ENCODE measurements at regions not wholly inside any gene's neighbourhood (a gene's known extent, or its start where the extent isn't known, plus 50 kb on each side); places are given as distances from the start of the nearest gene placed in this dataset.

DNA sequence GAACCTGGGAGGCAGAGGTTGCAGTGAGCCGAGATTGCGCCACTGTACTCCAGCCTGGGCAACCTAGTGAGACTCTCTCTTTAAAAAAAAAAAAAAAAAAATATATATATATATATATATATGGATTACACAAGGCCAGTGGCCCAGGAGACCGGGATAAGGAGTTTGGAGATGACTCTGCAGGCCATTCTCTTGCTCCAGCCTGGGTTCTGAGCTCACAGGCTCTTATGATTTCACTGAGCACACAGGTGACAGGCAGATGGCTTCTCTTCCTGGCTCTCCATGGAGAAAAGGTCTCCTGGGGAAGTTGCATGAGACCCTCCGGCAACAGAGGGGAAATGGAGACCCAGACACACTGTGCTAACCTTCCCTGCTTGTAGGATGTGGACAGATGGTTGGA is 98.7 kb upstream of the VASH1 start:
- TF ChIP-seq TAF1 (IDR thresholded peaks at IDR 0.05; ENCODE audit: low read depth) (no peak), REST (IDR thresholded peaks at IDR 0.05; ENCODE audit: borderline replicate concordance) (no peak)
- TF ChIP-seq, protein P1, sequence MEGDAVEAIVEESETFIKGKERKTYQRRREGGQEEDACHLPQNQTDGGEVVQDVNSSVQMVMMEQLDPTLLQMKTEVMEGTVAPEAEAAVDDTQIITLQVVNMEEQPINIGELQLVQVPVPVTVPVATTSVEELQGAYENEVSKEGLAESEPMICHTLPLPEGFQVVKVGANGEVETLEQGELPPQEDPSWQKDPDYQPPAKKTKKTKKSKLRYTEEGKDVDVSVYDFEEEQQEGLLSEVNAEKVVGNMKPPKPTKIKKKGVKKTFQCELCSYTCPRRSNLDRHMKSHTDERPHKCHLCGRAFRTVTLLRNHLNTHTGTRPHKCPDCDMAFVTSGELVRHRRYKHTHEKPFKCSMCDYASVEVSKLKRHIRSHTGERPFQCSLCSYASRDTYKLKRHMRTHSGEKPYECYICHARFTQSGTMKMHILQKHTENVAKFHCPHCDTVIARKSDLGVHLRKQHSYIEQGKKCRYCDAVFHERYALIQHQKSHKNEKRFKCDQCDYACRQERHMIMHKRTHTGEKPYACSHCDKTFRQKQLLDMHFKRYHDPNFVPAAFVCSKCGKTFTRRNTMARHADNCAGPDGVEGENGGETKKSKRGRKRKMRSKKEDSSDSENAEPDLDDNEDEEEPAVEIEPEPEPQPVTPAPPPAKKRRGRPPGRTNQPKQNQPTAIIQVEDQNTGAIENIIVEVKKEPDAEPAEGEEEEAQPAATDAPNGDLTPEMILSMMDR (IDR thresholded peaks at IDR 0.05; ENCODE audit: poor library complexity, severe bottlenecking), result no peak

All from neural cell (in vitro differentiated cells).